Fibroblast of lung (primary cell): ENCODE measurements at regions not wholly inside any gene's neighbourhood (a gene's known extent, or its start where the extent isn't known, plus 50 kb on each side); places are given as distances from the start of the nearest gene placed in this dataset.

ENCODE experiments used
- DNase-seq, 2 donors: peaks; one replicate each; pipeline versions ENCODE4 v3.0.0 to v3.0.0-alpha.2; 2010; ENCODE audit warnings: low read depth in 2 of 2
- H2AFZ ChIP-seq: 2 replicates; pipeline ENCODE4 v1.5.1; 2012; ENCODE audit warnings: low read length, control low read depth, inconsistent platforms
- H3K27ac ChIP-seq: 2 replicates; pipeline ENCODE4 v1.5.1; 2011; ENCODE audit warnings: low read length, control low read depth; ENCODE audit not compliant: insufficient read depth
- H3K27me3 ChIP-seq: 2 replicates; pipeline ENCODE4 v1.5.1; 2011; ENCODE audit warnings: mild to moderate bottlenecking, low read length; ENCODE audit not compliant: control insufficient read depth, insufficient read depth
- H3K36me3 ChIP-seq: 2 replicates; pipeline ENCODE4 v1.5.1; 2011; ENCODE audit warnings: low read length; ENCODE audit not compliant: control insufficient read depth, insufficient read depth
- H3K4me1 ChIP-seq: 2 replicates; pipeline ENCODE4 v1.5.1; 2011; ENCODE audit warnings: low read length; ENCODE audit not compliant: control insufficient read depth, insufficient read depth; ENCODE audit errors: extremely low read depth
- H3K4me2 ChIP-seq: 2 replicates; pipeline ENCODE4 v1.5.1; 2011; ENCODE audit warnings: low read length, control low read depth; ENCODE audit not compliant: insufficient read depth; ENCODE audit errors: extremely low read depth
- H3K4me3 ChIP-seq, 4 experiments: fragments of 200-600 bp in 1 of 4; sonication (generic) in 1 of 4; replicated peaks in 1 of 4; 2 replicates each; pipeline ENCODE4 v1.5.1; 2011 to 2016; ENCODE audit warnings: low read length in 4 of 4, low read depth in 3 of 4, mild to moderate bottlenecking in 3 of 4, control low read depth in 2 of 4, inconsistent platforms in 1 of 4, mixed read lengths in 1 of 4; ENCODE audit not compliant: insufficient read depth in 1 of 4; ENCODE audit errors: control extremely low read depth in 1 of 4
- H3K79me2 ChIP-seq: 2 replicates; pipeline ENCODE4 v1.5.1; 2012; ENCODE audit warnings: mild to moderate bottlenecking, low read length, inconsistent platforms; ENCODE audit not compliant: control insufficient read depth, insufficient read depth
- H3K9ac ChIP-seq: 2 replicates; pipeline ENCODE4 v1.5.1; 2011; ENCODE audit warnings: mild to moderate bottlenecking, low read length, control low read depth; ENCODE audit not compliant: insufficient read depth
- H3K9me3 ChIP-seq: 2 replicates; pipeline ENCODE4 v1.5.1; 2012; ENCODE audit warnings: low read depth, low read length; ENCODE audit not compliant: control insufficient read depth, insufficient read depth
- H4K20me1 ChIP-seq: 2 replicates; pipeline ENCODE4 v1.5.1; 2011; ENCODE audit warnings: low read length; ENCODE audit not compliant: control insufficient read depth, insufficient read depth; ENCODE audit errors: extremely low read depth
- CTCF ChIP-seq, 2 donors: IDR thresholded peaks in 1 of 2; conservative IDR thresholded peaks in 1 of 2; 1 replicate in 1 of 2; 2 replicates in 1 of 2; pipeline ENCODE4 v1.5.1; 2011 to 2012; ENCODE audit warnings: low read length in 2 of 2, control low read depth in 1 of 2, inconsistent platforms in 1 of 2, low read depth in 1 of 2, mild to moderate bottlenecking in 1 of 2
- EZH2 ChIP-seq: IDR thresholded peaks from 2 replicates; pipeline ENCODE4 v1.5.1; 2012; ENCODE audit warnings: low read length, control low read depth, mild to moderate bottlenecking; ENCODE audit errors: missing control alignments

DNA sequence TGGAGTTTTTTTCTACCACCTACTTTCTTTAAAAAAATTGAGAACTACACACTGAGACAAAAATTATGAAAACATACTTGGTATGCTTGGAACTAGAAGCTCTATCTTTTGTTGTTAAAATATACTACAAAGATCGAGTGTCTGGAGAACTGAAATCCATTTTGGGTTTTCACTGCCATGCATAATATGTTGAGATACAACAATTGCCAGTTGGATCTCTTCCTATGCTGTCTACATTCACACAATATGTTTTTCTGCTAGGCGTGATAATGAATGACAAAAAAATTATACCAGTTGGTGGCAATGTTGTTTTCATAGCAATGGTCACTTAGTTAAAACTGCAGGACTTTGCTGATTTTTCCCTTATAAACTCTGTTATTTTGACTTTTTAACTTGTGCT, 605.4 kb upstream of the LCORL start:
- Histone ChIP-seq H3K9me3 (no peaks in the 10 kb centered on the region), H3K79me2 (no peaks in the 10 kb centered on the region), H3K27me3 (no peaks in the 10 kb centered on the region), H3K36me3 (no peaks in the 10 kb centered on the region), H3K4me2 (no peak overlapping the region), H2AFZ (no peak overlapping the region), H3K9ac (no peak overlapping the region), H3K4me1 (no peaks in the 10 kb centered on the region), H3K27ac (no peak overlapping the region), H3K4me3 (no peak overlapping the region), H4K20me1 (no peaks in the 10 kb centered on the region)
- no peak for DNase-seq
- TF ChIP-seq EZH2 (no peak), CTCF (conservative IDR thresholded peaks at IDR 0.05 in 1 of 2, IDR thresholded peaks at IDR 0.05 in 1 of 2; ENCODE audit: low read depth in 1 of 2, low read length in 2 of 2) (no peak)

DNA sequence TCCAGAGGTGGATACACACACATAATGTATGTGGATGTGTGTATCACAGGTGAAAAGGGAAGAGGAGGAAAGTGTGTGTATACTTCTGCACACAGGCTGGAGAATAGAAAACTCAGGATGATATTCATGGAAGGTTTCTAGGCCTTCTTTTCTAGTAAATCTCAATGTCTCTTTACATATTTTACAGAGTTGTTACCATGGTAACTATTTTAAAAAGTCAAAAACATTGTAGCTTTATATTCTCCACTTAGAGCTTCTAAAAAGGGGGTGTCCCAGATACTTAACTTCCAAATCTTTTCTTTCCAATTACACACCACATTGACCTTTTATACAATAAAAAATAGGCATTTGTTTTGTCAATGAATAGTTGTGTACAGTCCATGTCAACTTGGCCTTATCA, 604.8 kb upstream of the LCORL start:
- Histone ChIP-seq H4K20me1 (no peaks in the 10 kb centered on the region), H3K27me3 (no peaks in the 10 kb centered on the region), H3K36me3 (no peaks in the 10 kb centered on the region), H3K4me1 (no peaks in the 10 kb centered on the region), H3K27ac (no peak overlapping the region), H2AFZ (no peak overlapping the region), H3K79me2 (no peaks in the 10 kb centered on the region), H3K9ac (no peak overlapping the region), H3K4me2 (no peak overlapping the region), H3K9me3 (no peaks in the 10 kb centered on the region), H3K4me3 (no peak overlapping the region)
- TF ChIP-seq CTCF (conservative IDR thresholded peaks at IDR 0.05 in 1 of 2, IDR thresholded peaks at IDR 0.05 in 1 of 2; ENCODE audit: low read depth in 1 of 2, low read length in 2 of 2), result no peak
- DNase-seq, result no peak

- Histone ChIP-seq H3K79me2 (no peaks in the 10 kb centered on the region), H3K4me2 (no peak overlapping the region), H3K27ac (no peak overlapping the region), H3K9ac (no peak overlapping the region), H3K9me3 (no peaks in the 10 kb centered on the region), H3K4me1 (no peaks in the 10 kb centered on the region), H2AFZ (no peak overlapping the region), H3K27me3 (no peaks in the 10 kb centered on the region), H4K20me1 (no peaks in the 10 kb centered on the region), H3K36me3 (no peaks in the 10 kb centered on the region), H3K4me3 (no peak overlapping the region)
- DNase-seq, result no peak
- no peak for TF ChIP-seq CTCF (conservative IDR thresholded peaks at IDR 0.05 in 1 of 2, IDR thresholded peaks at IDR 0.05 in 1 of 2; ENCODE audit: low read depth in 1 of 2, low read length in 2 of 2)
- TF ChIP-seq EZH2, result no peak
These were observed 599.6 kb upstream of the LCORL start for GRCh38 chr4:18621186-18621585.
